B cell (primary cell): ENCODE measurements at regions not wholly inside any gene's neighbourhood (a gene's known extent, or its start where the extent isn't known, plus 50 kb on each side); places are given as distances from the start of the nearest gene placed in this dataset.
"Not testable (repeated sequence)": the region's sequence is repeated elsewhere in the genome, so short reads cannot be mapped to it uniquely, and the experiment has no call there.

Source experiments
- EZH2 ChIP-seq: IDR thresholded peaks from 2 replicates; pipeline ENCODE4 v1.6.1; 2012; ENCODE audit warnings: borderline replicate concordance, low read depth, mild to moderate bottlenecking, moderate library complexity, low read length; ENCODE audit not compliant: insufficient read depth, poor library complexity, severe bottlenecking
- TF ChIP-seq, protein P1 (sequence below): fragments of 200-600 bp; IDR thresholded peaks from one replicate; pipeline ENCODE4 v1.8.0; 2022; ENCODE audit warnings: antibody characterized with exemption, mild to moderate bottlenecking

DNA sequence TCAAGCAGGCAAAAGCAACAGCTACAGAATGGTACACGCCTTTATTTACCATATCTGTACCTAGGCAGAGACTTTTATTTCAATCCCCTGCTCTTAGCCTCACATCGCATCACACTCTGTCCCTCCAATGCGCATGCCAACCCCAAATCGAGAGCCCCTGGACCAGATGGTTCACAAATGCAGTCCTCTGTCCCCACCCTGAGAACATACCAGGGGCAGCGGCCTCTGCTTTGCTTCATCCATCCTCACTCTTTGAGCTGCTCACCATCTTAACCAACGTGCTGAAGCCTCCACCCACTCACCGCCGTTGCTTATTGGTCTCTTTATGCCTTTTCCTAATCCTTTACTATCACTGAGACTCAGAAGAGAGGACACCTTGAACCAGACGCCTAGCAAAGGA lies 56.9 kb upstream of the CDR2 start:
- TF ChIP-seq, protein P1, sequence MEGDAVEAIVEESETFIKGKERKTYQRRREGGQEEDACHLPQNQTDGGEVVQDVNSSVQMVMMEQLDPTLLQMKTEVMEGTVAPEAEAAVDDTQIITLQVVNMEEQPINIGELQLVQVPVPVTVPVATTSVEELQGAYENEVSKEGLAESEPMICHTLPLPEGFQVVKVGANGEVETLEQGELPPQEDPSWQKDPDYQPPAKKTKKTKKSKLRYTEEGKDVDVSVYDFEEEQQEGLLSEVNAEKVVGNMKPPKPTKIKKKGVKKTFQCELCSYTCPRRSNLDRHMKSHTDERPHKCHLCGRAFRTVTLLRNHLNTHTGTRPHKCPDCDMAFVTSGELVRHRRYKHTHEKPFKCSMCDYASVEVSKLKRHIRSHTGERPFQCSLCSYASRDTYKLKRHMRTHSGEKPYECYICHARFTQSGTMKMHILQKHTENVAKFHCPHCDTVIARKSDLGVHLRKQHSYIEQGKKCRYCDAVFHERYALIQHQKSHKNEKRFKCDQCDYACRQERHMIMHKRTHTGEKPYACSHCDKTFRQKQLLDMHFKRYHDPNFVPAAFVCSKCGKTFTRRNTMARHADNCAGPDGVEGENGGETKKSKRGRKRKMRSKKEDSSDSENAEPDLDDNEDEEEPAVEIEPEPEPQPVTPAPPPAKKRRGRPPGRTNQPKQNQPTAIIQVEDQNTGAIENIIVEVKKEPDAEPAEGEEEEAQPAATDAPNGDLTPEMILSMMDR, result not testable (repeated sequence)
- TF ChIP-seq EZH2, result not testable (repeated sequence)
